ENCODE measurements at regions not wholly inside any gene's neighbourhood (a gene's known extent, or its start where the extent isn't known, plus 50 kb on each side); places are given as distances from the start of the nearest gene placed in this dataset.

DNA sequence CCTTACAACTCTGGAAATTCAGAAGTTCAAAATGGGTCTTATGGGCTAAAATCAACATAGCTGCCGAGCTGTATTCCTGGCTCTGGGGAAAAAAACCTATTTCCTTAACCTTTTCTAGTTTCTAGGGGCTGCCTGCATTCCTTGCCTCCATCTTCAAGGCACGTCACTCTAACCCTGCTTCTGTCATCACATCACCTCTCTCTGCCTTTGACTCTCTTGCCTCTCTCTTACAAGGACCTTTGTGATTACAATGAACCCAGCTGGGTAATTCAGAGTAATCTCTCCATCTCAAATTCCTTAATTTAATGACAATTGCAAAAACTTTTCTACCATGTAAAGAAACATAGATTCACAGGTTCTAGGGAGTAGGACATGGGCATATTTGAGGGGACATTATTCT is 103.1 kb upstream of the SMC2 start:
- Histone ChIP-seq H3K4me3 (ENCODE audit: low read length in 2 of 2) (no peak overlapping the region), H3K9me3 (replicated peaks in 1 of 2; ENCODE audit: control insufficient read depth in 2 of 2, insufficient read depth in 1 of 2, low read depth in 1 of 2, low read length in 2 of 2) (no peaks in the 10 kb centered on the region), H2BK12ac (ENCODE audit: low read length) (no peak overlapping the region), H3K18ac (ENCODE audit: low read length) (no peak overlapping the region), H4K8ac (ENCODE audit: low read depth, low read length) (no peak overlapping the region), H3K27ac (replicated peaks; ENCODE audit: low read length) (no peak overlapping the region), H4K91ac (ENCODE audit: low read depth, low read length, poor library complexity) (no peak overlapping the region), H3K4me1 (ENCODE audit: control insufficient read depth in 2 of 2, insufficient read depth in 1 of 2, low read depth in 1 of 2, low read length in 2 of 2) (peaks cover 0 to 2% of the 10 kb centered on the region in 2 donors), H3K4me2 (ENCODE audit: insufficient read depth, low read length, poor library complexity, severe bottlenecking) (no peak overlapping the region), H2BK15ac (ENCODE audit: low read length) (no peak overlapping the region), H2BK5ac (ENCODE audit: low read length) (no peak overlapping the region), H3K23ac (ENCODE audit: low read depth, low read length, poor library complexity) (no peak overlapping the region), H2AK5ac (ENCODE audit: low read depth, low read length) (no peak overlapping the region), H3K36me3 (replicated peaks in 1 of 2; ENCODE audit: control insufficient read depth in 2 of 2, insufficient read depth in 2 of 2, low read length in 2 of 2) (no peaks in the 10 kb centered on the region), H3K79me1 (ENCODE audit: low read depth, low read length) (no peaks in the 10 kb centered on the region), H3K27me3 (ENCODE audit: control insufficient read depth in 3 of 3, insufficient read depth in 3 of 3, low read depth in 1 of 3, low read length in 3 of 3) (no peaks in the 10 kb centered on the region), H3K9ac (ENCODE audit: low read depth, low read length, poor library complexity) (no peak overlapping the region), H3K14ac (ENCODE audit: low read length) (no peak overlapping the region), H3K4ac (ENCODE audit: low read length) (no peak overlapping the region), H2BK120ac (ENCODE audit: low read depth, low read length) (no peak overlapping the region), H2AFZ (ENCODE audit: low read length) (no peak overlapping the region)
- no peak for DNase-seq (ENCODE audit: low spot score)
- no CpG with 5 or more reads among the region's 2 CpGs for WGBS, 2 donors (ENCODE audit: extremely low coverage in 2 of 2, insufficient read length in 2 of 2, insufficient replicate concordance in 1 of 2)

DNA sequence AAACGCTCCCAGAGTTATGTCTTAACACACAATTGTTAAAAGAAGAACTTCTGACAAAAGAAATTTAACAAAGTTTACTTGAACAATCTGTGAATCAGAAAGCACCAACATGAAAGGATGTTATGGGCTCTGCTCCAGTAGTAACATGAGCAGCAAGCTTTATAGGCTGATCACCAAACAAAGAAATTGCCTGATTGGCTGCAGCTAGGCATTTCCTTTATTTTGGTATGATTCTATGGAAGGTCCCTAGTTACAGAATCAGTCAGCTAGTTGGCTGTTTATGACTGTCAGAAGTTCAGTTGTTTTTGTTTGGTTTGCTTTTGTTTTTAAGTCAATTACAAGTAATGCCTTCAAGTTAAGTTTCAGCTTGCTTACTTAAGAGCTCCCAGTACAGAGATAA is 102.4 kb upstream of the SMC2 start:
- Histone ChIP-seq H3K23ac (ENCODE audit: low read depth, low read length, poor library complexity) (no peak overlapping the region), H2BK15ac (ENCODE audit: low read length) (no peak overlapping the region), H2BK5ac (ENCODE audit: low read length) (no peak overlapping the region), H3K4ac (ENCODE audit: low read length) (no peak overlapping the region), H3K14ac (ENCODE audit: low read length) (no peak overlapping the region), H3K27me3 (ENCODE audit: control insufficient read depth in 3 of 3, insufficient read depth in 3 of 3, low read depth in 1 of 3, low read length in 3 of 3) (no peaks in the 10 kb centered on the region), H3K79me1 (ENCODE audit: low read depth, low read length) (no peaks in the 10 kb centered on the region), H3K9ac (ENCODE audit: low read depth, low read length, poor library complexity) (no peak overlapping the region), H4K8ac (ENCODE audit: low read depth, low read length) (no peak overlapping the region), H2AFZ (ENCODE audit: low read length) (no peak overlapping the region), H2BK12ac (ENCODE audit: low read length) (no peak overlapping the region), H3K4me2 (ENCODE audit: insufficient read depth, low read length, poor library complexity, severe bottlenecking) (no peak overlapping the region), H2BK120ac (ENCODE audit: low read depth, low read length) (no peak overlapping the region), H2AK5ac (ENCODE audit: low read depth, low read length) (no peak overlapping the region), H3K18ac (ENCODE audit: low read length) (no peak overlapping the region), H3K4me3 (ENCODE audit: low read length in 2 of 2) (no peak overlapping the region), H3K9me3 (replicated peaks in 1 of 2; ENCODE audit: control insufficient read depth in 2 of 2, insufficient read depth in 1 of 2, low read depth in 1 of 2, low read length in 2 of 2) (no peaks in the 10 kb centered on the region), H3K36me3 (replicated peaks in 1 of 2; ENCODE audit: control insufficient read depth in 2 of 2, insufficient read depth in 2 of 2, low read length in 2 of 2) (no peaks in the 10 kb centered on the region), H3K4me1 (ENCODE audit: control insufficient read depth in 2 of 2, insufficient read depth in 1 of 2, low read depth in 1 of 2, low read length in 2 of 2) (peaks cover 0 to 2% of the 10 kb centered on the region in 2 donors), H4K91ac (ENCODE audit: low read depth, low read length, poor library complexity) (no peak overlapping the region), H3K27ac (replicated peaks; ENCODE audit: low read length) (no peak overlapping the region)
- WGBS, 2 donors (ENCODE audit: extremely low coverage in 2 of 2, insufficient read length in 2 of 2, insufficient replicate concordance in 1 of 2), result no CpG with 5 or more reads among the region's 1 CpG
- DNase-seq (ENCODE audit: low spot score), result no peak

DNA sequence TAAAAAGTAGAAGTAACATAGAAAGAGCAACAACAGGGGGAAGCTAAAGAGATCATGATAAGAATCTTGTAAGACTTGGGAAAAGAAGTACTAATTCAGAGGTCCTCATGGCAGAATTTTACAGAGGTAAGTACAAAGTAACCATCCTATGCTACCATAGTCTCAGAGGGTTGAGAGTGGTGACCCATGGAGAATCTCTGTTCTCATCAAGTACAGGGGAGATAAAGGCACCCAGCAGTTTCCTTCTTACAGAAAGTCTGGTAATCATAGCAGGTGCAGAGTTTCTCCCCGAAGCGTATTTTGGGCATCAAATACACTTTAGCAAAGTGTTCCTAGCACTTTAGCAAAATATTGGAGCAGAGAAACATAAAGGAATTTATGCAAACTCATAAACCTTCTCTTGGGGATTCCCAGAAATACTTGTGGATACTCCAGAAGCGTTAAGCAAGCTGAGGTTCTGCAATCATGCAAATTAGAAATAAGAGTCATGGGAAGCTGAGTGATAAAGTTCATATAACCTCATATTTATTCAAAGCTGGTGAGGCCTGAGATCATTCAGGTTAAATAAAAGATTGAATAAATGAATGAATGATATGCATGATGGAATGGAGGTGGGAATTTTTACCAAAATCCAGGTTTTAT is 101.0 kb upstream of the SMC2 start:
- Histone ChIP-seq H2AK5ac (ENCODE audit: low read depth, low read length) (no peak overlapping the region), H2BK12ac (ENCODE audit: low read length) (no peak overlapping the region), H3K23ac (ENCODE audit: low read depth, low read length, poor library complexity) (no peak overlapping the region), H3K79me1 (ENCODE audit: low read depth, low read length) (no peaks in the 10 kb centered on the region), H3K27ac (replicated peaks; ENCODE audit: low read length) (no peak overlapping the region), H3K14ac (ENCODE audit: low read length) (no peak overlapping the region), H2BK15ac (ENCODE audit: low read length) (no peak overlapping the region), H3K18ac (ENCODE audit: low read length) (no peak overlapping the region), H2AFZ (ENCODE audit: low read length) (no peak overlapping the region), H2BK5ac (ENCODE audit: low read length) (no peak overlapping the region), H3K9me3 (replicated peaks in 1 of 2; ENCODE audit: control insufficient read depth in 2 of 2, insufficient read depth in 1 of 2, low read depth in 1 of 2, low read length in 2 of 2) (no peaks in the 10 kb centered on the region), H3K27me3 (ENCODE audit: control insufficient read depth in 3 of 3, insufficient read depth in 3 of 3, low read depth in 1 of 3, low read length in 3 of 3) (no peaks in the 10 kb centered on the region), H4K91ac (ENCODE audit: low read depth, low read length, poor library complexity) (no peak overlapping the region), H2BK120ac (ENCODE audit: low read depth, low read length) (no peak overlapping the region), H3K4me1 (ENCODE audit: control insufficient read depth in 2 of 2, insufficient read depth in 1 of 2, low read depth in 1 of 2, low read length in 2 of 2) (peaks cover 0 to 2% of the 10 kb centered on the region in 2 donors), H3K9ac (ENCODE audit: low read depth, low read length, poor library complexity) (no peak overlapping the region), H4K8ac (ENCODE audit: low read depth, low read length) (no peak overlapping the region), H3K4ac (ENCODE audit: low read length) (no peak overlapping the region), H3K4me2 (ENCODE audit: insufficient read depth, low read length, poor library complexity, severe bottlenecking) (no peak overlapping the region), H3K36me3 (replicated peaks in 1 of 2; ENCODE audit: control insufficient read depth in 2 of 2, insufficient read depth in 2 of 2, low read length in 2 of 2) (no peaks in the 10 kb centered on the region), H3K4me3 (ENCODE audit: low read length in 2 of 2) (no peak overlapping the region)
- DNase-seq (ENCODE audit: low spot score), result no peak
- no CpG with 5 or more reads among the region's 3 CpGs for WGBS, 2 donors (ENCODE audit: extremely low coverage in 2 of 2, insufficient read length in 2 of 2, insufficient replicate concordance in 1 of 2)

DNA sequence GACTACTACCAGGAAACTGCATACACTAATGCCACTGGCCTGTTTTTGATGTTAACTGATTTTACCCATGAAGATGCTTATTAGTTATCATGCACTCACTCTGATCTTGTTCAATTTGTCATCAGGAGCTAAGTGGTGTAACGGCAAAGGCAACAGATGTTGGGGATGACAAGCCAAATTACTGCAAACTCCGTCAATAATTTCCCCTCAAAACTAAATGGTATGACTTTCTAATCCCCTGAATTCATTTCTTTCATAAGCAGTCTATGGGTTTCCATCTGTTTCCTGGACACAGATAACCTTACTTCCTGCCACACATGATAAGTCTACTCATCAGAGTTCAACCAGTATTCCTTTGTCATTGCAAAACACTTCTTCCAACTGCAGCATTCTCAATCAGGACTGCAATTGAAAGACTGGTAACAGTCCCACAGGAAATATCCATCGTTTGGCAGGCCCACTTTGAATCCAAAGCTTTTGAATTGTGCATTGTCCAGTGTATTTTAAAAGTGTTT is 96.2 kb upstream of the SMC2 start:
- H2BK15ac ChIP-seq (ENCODE audit: low read length), result no peak overlapping the region
- no CpG with 5 or more reads among the region's 3 CpGs for WGBS, 2 donors (ENCODE audit: extremely low coverage in 2 of 2, insufficient read length in 2 of 2, insufficient replicate concordance in 1 of 2)
- peaks cover 0 to 4% (median 0%) of the 10 kb centered on the region in 3 experiments for H3K27me3 ChIP-seq (ENCODE audit: control insufficient read depth in 3 of 3, insufficient read depth in 3 of 3, low read depth in 1 of 3, low read length in 3 of 3)
- no peak overlapping the region for H3K14ac ChIP-seq (ENCODE audit: low read length)
- no peak overlapping the region for H4K91ac ChIP-seq (ENCODE audit: low read depth, low read length, poor library complexity)
- no peak overlapping the region for H3K23ac ChIP-seq (ENCODE audit: low read depth, low read length, poor library complexity)
- no peaks in the 10 kb centered on the region for H3K4me1 ChIP-seq (ENCODE audit: control insufficient read depth in 2 of 2, insufficient read depth in 1 of 2, low read depth in 1 of 2, low read length in 2 of 2)
- no peaks in the 10 kb centered on the region for H3K79me1 ChIP-seq (ENCODE audit: low read depth, low read length)
- no peak overlapping the region for H4K8ac ChIP-seq (ENCODE audit: low read depth, low read length)
- H2BK5ac ChIP-seq (ENCODE audit: low read length), result no peak overlapping the region
- H3K4me3 ChIP-seq (ENCODE audit: low read length in 2 of 2), result no peak overlapping the region
- no peak overlapping the region for H3K4ac ChIP-seq (ENCODE audit: low read length)
- H3K9ac ChIP-seq (ENCODE audit: low read depth, low read length, poor library complexity), result no peak overlapping the region
- no peak overlapping the region for H2BK120ac ChIP-seq (ENCODE audit: low read depth, low read length)
- no peak overlapping the region for H3K27ac ChIP-seq (replicated peaks; ENCODE audit: low read length)
- H3K4me2 ChIP-seq (ENCODE audit: insufficient read depth, low read length, poor library complexity, severe bottlenecking), result no peak overlapping the region
- no peaks in the 10 kb centered on the region for H3K9me3 ChIP-seq (replicated peaks in 1 of 2; ENCODE audit: control insufficient read depth in 2 of 2, insufficient read depth in 1 of 2, low read depth in 1 of 2, low read length in 2 of 2)
- no peak overlapping the region for H2BK12ac ChIP-seq (ENCODE audit: low read length)
- H3K18ac ChIP-seq (ENCODE audit: low read length), result no peak overlapping the region
- H2AK5ac ChIP-seq (ENCODE audit: low read depth, low read length), result no peak overlapping the region
- H3K36me3 ChIP-seq (replicated peaks in 1 of 2; ENCODE audit: control insufficient read depth in 2 of 2, insufficient read depth in 2 of 2, low read length in 2 of 2), result no peaks in the 10 kb centered on the region
- H2AFZ ChIP-seq (ENCODE audit: low read length), result no peak overlapping the region
- DNase-seq (ENCODE audit: low spot score), result no peak
